ENCODE measurements at regions not wholly inside any gene's neighbourhood (a gene's known extent, or its start where the extent isn't known, plus 50 kb on each side); places are given as distances from the start of the nearest gene placed in this dataset.

DNA sequence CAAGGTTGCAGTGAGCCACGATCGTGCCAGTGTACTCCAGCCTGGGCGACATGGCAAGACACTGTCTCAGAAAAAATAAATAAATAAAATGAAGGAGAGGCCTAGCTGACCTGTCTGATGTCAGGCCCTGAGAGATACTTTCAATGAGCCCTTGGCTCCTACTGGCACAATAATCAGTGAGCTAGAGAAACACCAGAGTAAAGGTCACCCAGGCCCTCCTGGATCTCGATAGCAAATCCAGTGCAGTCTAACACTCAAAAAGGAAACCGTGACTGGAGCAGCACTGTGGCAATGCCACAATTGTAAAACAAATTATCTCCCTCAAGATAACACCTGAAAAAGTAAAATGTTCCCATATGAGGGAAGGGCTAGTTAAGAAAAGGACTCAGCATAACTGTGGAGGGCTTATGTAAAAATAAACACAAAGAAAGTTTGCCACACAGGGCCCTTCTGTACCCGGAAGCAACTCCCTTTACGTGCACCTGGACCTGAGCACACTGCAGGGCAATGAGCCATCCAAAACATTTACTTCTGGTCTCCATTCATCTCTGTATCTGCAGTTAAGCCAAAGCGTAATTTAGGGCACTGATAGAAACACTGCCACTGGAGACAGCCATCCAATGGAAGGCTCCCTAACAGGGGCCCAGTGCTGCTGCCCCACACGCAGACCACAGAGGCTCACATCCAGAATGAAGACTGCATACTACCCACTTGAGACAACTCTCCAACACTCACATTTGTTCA lies 293.1 kb upstream of the HSFY2 start:
- no peaks in the 10 kb centered on the region for H3K27me3 ChIP-seq (replicated peaks; ENCODE audit: insufficient read depth)
- TF ChIP-seq, protein P1, sequence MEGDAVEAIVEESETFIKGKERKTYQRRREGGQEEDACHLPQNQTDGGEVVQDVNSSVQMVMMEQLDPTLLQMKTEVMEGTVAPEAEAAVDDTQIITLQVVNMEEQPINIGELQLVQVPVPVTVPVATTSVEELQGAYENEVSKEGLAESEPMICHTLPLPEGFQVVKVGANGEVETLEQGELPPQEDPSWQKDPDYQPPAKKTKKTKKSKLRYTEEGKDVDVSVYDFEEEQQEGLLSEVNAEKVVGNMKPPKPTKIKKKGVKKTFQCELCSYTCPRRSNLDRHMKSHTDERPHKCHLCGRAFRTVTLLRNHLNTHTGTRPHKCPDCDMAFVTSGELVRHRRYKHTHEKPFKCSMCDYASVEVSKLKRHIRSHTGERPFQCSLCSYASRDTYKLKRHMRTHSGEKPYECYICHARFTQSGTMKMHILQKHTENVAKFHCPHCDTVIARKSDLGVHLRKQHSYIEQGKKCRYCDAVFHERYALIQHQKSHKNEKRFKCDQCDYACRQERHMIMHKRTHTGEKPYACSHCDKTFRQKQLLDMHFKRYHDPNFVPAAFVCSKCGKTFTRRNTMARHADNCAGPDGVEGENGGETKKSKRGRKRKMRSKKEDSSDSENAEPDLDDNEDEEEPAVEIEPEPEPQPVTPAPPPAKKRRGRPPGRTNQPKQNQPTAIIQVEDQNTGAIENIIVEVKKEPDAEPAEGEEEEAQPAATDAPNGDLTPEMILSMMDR (IDR thresholded peaks at IDR 0.05) = no peak
- DNase-seq (ENCODE audit: low spot score) (no peak), ATAC-seq (ENCODE audit: insufficient number of reproducible peaks, low FRiP score, low read depth) (no peak)
- H3K4me1 ChIP-seq (ENCODE audit: control insufficient read depth in 1 of 2, low read depth in 2 of 2) = no peaks in the 10 kb centered on the region
- H3K4me3 ChIP-seq = no peak overlapping the region
- no peaks in the 10 kb centered on the region for H3K36me3 ChIP-seq
- no peak overlapping the region for H3K27ac ChIP-seq
- H3K9me3 ChIP-seq = no peaks in the 10 kb centered on the region

DNA sequence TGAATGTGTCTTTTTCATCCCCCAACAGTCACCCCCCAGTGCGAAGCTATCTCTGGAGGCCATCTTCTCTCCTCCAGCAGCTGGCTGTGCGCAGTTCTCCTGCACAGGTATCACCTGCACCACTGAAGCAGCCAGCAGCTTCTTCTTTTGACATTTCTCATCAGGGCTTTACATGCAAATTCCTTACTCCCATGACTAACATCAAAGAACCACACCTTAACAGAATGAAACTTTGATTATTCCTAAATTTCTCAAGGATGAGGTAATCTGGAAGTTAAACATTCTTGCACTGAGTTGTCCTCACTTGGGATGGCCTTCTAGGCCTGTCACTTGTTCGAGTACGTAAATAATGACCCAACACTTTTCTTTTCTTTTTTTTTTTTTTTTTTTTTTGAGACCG lies 291.6 kb upstream of the HSFY2 start:
- TF ChIP-seq, protein P1 (IDR thresholded peaks at IDR 0.05) = no peak
- H3K27ac ChIP-seq = no peak overlapping the region
- ATAC-seq (ENCODE audit: insufficient number of reproducible peaks, low FRiP score, low read depth) (no peak), DNase-seq (ENCODE audit: low spot score) (no peak)
- H3K4me3 ChIP-seq = no peak overlapping the region
- no peaks in the 10 kb centered on the region for H3K9me3 ChIP-seq
- no peaks in the 10 kb centered on the region for H3K4me1 ChIP-seq (ENCODE audit: control insufficient read depth in 1 of 2, low read depth in 2 of 2)
- H3K27me3 ChIP-seq (replicated peaks; ENCODE audit: insufficient read depth) = no peaks in the 10 kb centered on the region
- no peaks in the 10 kb centered on the region for H3K36me3 ChIP-seq

DNA sequence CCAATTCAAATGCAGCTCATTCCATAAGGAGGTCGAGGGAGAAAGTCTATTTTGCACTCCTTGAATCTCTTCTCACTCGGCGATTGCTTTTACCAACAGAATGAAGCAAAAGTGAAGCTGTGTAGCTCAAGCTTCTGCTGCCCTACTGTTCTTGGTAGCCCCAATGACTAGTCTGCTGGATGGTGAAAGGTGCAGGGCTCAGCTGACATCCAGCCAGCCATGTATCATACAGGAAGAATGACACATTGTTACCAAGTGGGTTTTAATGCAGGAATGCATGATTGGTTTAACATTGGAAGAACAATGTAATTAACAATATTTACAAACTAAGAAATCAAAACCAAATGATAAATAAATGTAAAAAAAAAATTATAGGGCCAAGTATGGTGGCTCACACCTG lies 286.2 kb upstream of the HSFY2 start:
- ATAC-seq (ENCODE audit: insufficient number of reproducible peaks, low FRiP score, low read depth) (no peak), DNase-seq (ENCODE audit: low spot score) (no peak)
- Histone ChIP-seq H3K4me1 (ENCODE audit: control insufficient read depth in 1 of 2, low read depth in 2 of 2) (peaks cover 0 to 11% of the 10 kb centered on the region in 2 donors), H3K27me3 (replicated peaks; ENCODE audit: insufficient read depth) (no peaks in the 10 kb centered on the region), H3K9me3 (no peaks in the 10 kb centered on the region), H3K27ac (no peak overlapping the region), H3K36me3 (no peaks in the 10 kb centered on the region), H3K4me3 (no peak overlapping the region)
- TF ChIP-seq, protein P1 (IDR thresholded peaks at IDR 0.05) = no peak

DNA sequence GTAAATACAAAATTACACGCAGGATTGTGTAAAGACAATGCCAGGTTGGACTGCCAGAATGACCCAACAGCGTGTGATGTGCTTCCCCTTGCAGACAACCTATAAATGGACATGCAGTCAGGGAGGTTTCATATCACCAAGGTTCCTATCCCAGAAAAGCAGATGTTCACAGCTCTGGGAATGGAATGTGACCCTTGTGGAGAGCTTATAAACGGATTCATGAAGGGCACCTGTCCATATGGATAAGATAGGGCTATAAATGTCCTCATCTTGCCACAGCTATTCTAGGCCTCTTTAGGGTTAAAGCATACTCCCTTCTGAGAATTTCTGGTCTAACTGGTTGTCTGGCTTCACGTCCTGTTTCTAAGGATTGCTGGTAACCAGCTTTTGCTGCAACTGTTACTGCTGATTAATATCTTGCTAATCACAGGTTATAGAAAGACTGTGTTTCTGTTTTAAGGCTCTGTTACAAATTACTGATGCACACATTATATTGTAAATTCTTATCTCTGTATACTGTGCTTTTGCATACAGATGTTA lies 285.4 kb upstream of the HSFY2 start:
- Histone ChIP-seq H3K4me1 (ENCODE audit: control insufficient read depth in 1 of 2, low read depth in 2 of 2) (peaks cover 0 to 12% of the 10 kb centered on the region in 2 donors), H3K9me3 (no peaks in the 10 kb centered on the region), H3K27me3 (replicated peaks; ENCODE audit: insufficient read depth) (no peaks in the 10 kb centered on the region), H3K36me3 (no peaks in the 10 kb centered on the region), H3K27ac (no peak overlapping the region), H3K4me3 (no peak overlapping the region)
- TF ChIP-seq, protein P1 (IDR thresholded peaks at IDR 0.05) = no peak
- DNase-seq (ENCODE audit: low spot score) (no peak), ATAC-seq (ENCODE audit: insufficient number of reproducible peaks, low FRiP score, low read depth) (no peak)

DNA sequence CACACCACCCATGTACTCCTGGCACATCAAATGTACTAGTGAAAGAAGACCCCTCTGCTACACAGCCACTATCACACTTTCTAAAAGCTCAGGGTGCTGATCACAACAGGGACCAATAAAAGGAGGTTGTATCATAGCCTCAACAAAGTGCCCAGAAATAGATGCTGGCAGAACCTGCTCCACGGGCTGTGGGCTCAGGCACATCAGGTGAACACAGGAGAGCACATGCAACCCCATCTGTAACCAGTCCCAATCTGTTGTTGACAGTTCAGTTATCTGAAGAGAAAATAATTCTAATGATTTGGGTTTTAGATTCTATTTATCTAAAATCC lies 282.6 kb upstream of the HSFY2 start:
- H3K36me3 ChIP-seq = no peaks in the 10 kb centered on the region
- no peak overlapping the region for H3K4me3 ChIP-seq
- H3K27ac ChIP-seq = peak overlapping the region in 1 of 2 donors; percentile 60
- no peak for DNase-seq (ENCODE audit: low spot score)
- TF ChIP-seq, protein P1 (IDR thresholded peaks at IDR 0.05) = no peak
- H3K9me3 ChIP-seq = no peaks in the 10 kb centered on the region
- ATAC-seq (ENCODE audit: insufficient number of reproducible peaks, low FRiP score, low read depth) = no peak
- H3K4me1 ChIP-seq (ENCODE audit: control insufficient read depth in 1 of 2, low read depth in 2 of 2) = peaks cover 0 to 18% of the 10 kb centered on the region in 2 donors
- H3K27me3 ChIP-seq (replicated peaks; ENCODE audit: insufficient read depth) = no peaks in the 10 kb centered on the region

Measured in thoracic aorta (tissue), 2 donors.